Immature natural killer cell (primary cell): ENCODE measurements at regions not wholly inside any gene's neighbourhood (a gene's known extent, or its start where the extent isn't known, plus 50 kb on each side); places are given as distances from the start of the nearest gene placed in this dataset.
"Not testable (repeated sequence)": the region's sequence is repeated elsewhere in the genome, so short reads cannot be mapped to it uniquely, and the experiment has no call there.

Source experiments
- DNase-seq, 3 donors: peaks; one replicate each; pipeline ENCODE4 v3.0.0; 2022; ENCODE audit warnings: mixed read lengths in 1 of 3
- H3K27ac Mint-ChIP-seq, 6 donors: one replicate each; pipeline ENCODE4 v1.8.0; 2020; ENCODE audit warnings: mixed read lengths in 6 of 6, mild to moderate bottlenecking in 5 of 6, inconsistent platforms in 4 of 6, moderate library complexity in 3 of 6
- H3K27me3 Mint-ChIP-seq, 3 donors: one replicate each; pipeline ENCODE4 v1.8.0; 2020 to 2021; ENCODE audit warnings: low read depth in 3 of 3, mild to moderate bottlenecking in 3 of 3, mixed read lengths in 3 of 3, moderate library complexity in 3 of 3, inconsistent platforms in 1 of 3
- H3K36me3 Mint-ChIP-seq, 3 donors: one replicate each; pipeline ENCODE4 v1.8.0; 2020; ENCODE audit warnings: mixed read lengths in 3 of 3, inconsistent platforms in 2 of 3, mild to moderate bottlenecking in 2 of 3
- H3K4me1 Mint-ChIP-seq, 2 donors: one replicate each; pipeline ENCODE4 v1.8.0; 2020; ENCODE audit warnings: inconsistent platforms in 2 of 2, mild to moderate bottlenecking in 2 of 2, mixed read lengths in 2 of 2, moderate library complexity in 1 of 2
- H3K4me3 Mint-ChIP-seq, 5 donors: one replicate each; pipeline ENCODE4 v1.8.0; 2020; ENCODE audit warnings: mild to moderate bottlenecking in 5 of 5, mixed read lengths in 5 of 5, inconsistent platforms in 3 of 5, moderate library complexity in 3 of 5
- H3K9me3 Mint-ChIP-seq, 6 donors: one replicate each; pipeline ENCODE4 v1.8.0; 2020; ENCODE audit warnings: mild to moderate bottlenecking in 6 of 6, mixed read lengths in 6 of 6, inconsistent platforms in 4 of 6, moderate library complexity in 3 of 6

DNA sequence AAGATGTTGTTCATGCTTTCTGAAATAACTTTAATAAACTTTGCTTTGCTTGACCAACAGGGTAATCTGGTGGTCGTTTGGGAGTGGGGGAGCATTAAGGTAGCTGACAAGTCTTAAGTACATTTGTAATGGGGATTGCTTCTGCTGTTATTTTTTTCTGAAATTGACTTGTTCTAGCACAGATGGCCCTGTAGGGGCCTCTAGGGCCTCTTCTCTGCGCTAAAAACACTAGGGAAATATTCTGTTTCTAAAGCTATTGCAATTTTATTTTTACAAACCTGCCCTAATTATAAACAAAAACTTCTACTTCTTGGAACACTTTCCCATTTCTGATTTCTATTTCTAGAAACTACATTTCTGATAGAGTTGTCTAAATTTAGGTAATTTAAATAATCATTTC, 191.3 kb upstream of the KCNJ3 start:
- Mint-ChIP-seq H3K36me3 (no peaks in the 10 kb centered on the region), H3K27ac (no peak overlapping the region), H3K4me1 (no peaks in the 10 kb centered on the region), H3K27me3 (no peaks in the 10 kb centered on the region), H3K4me3 (no peak overlapping the region), H3K9me3 (peaks cover 7 to 29% (median 16%) of the 10 kb centered on the region in 6 donors)
- DNase-seq: no peak

DNA sequence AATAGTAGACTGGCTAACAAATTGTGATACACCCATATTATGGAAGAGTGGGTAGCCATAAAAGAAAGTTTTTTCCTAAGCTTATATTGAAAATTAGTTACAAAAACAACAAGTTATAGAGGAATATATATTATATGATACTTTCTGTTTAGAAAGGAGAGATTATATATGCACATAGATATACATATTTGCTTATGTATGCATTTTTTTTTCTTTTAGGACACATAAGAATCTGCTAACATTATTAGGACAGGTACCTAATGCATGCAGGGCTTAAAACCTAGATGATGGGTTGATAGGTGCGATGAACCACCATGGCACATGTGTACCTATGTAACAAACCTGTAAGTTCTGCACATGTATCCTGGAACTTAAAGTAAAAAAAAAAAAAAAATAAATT, 179.6 kb upstream of the KCNJ3 start:
- Mint-ChIP-seq H3K9me3 (peaks cover 5 to 27% (median 14%) of the 10 kb centered on the region in 6 donors), H3K27ac (no peak overlapping the region), H3K27me3 (no peaks in the 10 kb centered on the region), H3K4me3 (no peak overlapping the region), H3K36me3 (peaks cover 0 to 3% (median 0%) of the 10 kb centered on the region in 3 donors), H3K4me1 (no peaks in the 10 kb centered on the region)
- DNase-seq: no peak

DNA sequence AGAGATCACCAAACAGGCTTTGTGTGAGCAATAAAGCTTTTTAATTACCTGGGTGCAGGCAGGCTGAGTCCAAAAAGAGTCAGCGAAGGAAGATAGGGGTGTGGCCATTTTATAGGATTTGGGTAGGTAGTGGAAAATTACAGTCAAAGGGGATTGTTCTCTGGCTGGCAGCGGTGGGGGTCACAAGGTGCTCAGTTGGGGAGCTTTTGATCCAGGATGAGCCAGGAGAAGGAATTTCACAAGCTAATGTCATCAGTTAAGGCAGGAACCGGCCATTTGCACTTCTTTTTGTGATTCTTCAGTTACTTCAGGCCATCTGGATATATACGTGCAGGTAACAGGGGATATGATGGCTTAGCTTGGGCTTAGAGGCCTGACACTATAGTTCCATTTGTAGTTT, 177.5 kb upstream of the KCNJ3 start:
- not testable (repeated sequence) for H3K27ac Mint-ChIP-seq, H3K36me3 Mint-ChIP-seq, DNase-seq, H3K4me1 Mint-ChIP-seq, H3K27me3 Mint-ChIP-seq, H3K4me3 Mint-ChIP-seq
- H3K9me3 Mint-ChIP-seq: peaks cover 9 to 44% (median 19%) of the 10 kb centered on the region in 6 donors

DNA sequence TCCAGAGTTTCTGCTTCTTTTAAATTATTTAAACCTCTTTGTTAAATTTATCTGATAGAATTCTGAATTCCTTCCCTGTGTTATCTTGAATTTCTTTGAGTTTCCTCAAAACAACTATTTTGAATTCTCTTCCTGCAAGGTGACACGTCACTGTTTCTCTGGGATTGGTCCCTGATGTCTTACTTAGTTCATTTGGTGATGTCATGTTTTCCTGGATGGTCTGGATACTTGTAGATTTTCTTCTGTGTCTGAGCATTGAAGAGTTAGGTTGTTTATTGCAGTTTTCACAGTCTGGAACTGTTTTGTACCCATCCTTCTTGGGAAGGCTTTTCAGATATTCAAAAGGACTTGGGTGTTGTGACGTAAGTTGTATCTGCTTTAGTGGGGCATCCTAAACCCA, 172.3 kb upstream of the KCNJ3 start:
- Mint-ChIP-seq H3K9me3 (peaks cover 8 to 42% (median 19%) of the 10 kb centered on the region in 6 donors), H3K36me3 (peaks cover 0 to 4% (median 0%) of the 10 kb centered on the region in 3 donors), H3K27ac (no peak overlapping the region), H3K4me1 (no peaks in the 10 kb centered on the region), H3K27me3 (peaks cover 0 to 4% (median 0%) of the 10 kb centered on the region in 3 donors), H3K4me3 (no peak overlapping the region)
- DNase-seq: no peak

DNA sequence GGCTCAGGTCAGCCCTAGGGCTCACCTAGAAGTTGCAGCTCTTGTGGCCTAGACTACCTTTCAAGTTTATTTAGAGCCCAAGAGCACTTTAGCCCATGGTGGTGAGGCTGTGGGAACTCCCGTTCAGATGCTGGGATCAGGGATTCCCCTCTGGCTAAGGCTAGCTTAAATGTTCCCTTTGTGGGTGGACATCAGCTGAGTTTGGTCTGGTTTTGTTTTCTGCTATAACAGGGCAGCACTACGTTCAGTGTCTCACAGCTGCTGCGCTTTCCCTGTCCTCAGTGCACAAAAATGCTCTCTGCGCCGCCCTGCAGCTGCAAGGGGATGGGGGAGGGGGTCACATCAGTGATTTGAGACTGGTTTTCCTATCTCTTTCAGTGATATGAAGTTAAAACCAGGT, 170.5 kb upstream of the KCNJ3 start:
- H3K27ac Mint-ChIP-seq: no peak overlapping the region

DNA sequence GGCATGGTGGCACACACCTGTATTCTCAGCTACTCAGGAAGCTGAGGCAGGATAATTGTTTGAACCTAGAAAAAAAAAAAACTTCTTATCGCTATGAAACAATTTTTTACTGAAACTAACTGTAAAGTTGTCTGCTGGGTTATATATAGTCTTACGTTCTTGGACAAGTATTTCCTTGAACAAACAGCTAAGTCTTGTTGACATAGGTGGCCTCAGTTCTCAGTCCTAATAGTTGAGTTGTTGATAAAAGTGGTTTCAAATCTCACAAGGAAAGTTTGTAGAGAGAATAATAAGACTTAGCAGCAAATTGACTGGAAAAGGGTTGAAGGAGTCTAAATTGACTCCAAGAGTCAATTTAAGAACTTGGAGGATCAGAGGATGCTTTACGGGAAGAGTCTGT, 166.5 kb upstream of the KCNJ3 start:
- Mint-ChIP-seq H3K4me1 (no peaks in the 10 kb centered on the region), H3K36me3 (peaks cover 0 to 6% (median 0%) of the 10 kb centered on the region in 3 donors), H3K27ac (no peak overlapping the region), H3K4me3 (no peak overlapping the region), H3K9me3 (peaks cover 7 to 39% (median 24%) of the 10 kb centered on the region in 6 donors), H3K27me3 (peaks cover 0 to 2% (median 1%) of the 10 kb centered on the region in 3 donors)
- no peak for DNase-seq

More for the DNA sequence above, 170.5 kb upstream of the KCNJ3 start:
- Mint-ChIP-seq H3K36me3 (peaks cover 0 to 4% (median 0%) of the 10 kb centered on the region in 3 donors), H3K9me3 (peaks cover 11 to 46% (median 20%) of the 10 kb centered on the region in 6 donors), H3K4me3 (no peak overlapping the region), H3K4me1 (no peaks in the 10 kb centered on the region), H3K27me3 (peaks cover 0 to 4% (median 0%) of the 10 kb centered on the region in 3 donors)
- DNase-seq: no peak

DNA sequence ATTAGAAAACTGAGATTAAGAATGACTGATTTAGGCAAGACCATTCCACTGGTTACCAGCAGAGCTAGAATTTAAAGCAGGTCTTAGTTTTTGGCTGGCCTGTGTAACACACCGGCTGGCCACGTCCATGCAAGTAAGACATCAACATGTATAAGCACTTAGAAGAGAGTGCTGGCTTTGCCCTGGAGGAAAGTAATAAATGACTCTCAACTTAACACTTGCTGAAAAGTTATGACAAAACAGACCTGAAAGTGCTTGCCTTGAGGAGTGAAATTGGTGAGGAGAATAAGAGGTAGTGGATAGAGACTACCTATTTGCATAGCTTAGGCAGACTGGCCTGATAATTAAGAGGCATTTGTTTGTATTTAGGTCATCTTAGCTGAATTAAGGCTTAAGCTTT, 165.7 kb upstream of the KCNJ3 start:
- Mint-ChIP-seq H3K36me3 (peaks cover 0 to 6% (median 0%) of the 10 kb centered on the region in 3 donors), H3K4me3 (no peak overlapping the region), H3K4me1 (no peaks in the 10 kb centered on the region), H3K27ac (no peak overlapping the region), H3K9me3 (peaks cover 7 to 39% (median 23%) of the 10 kb centered on the region in 6 donors), H3K27me3 (peaks cover 0 to 2% (median 1%) of the 10 kb centered on the region in 3 donors)
- no peak for DNase-seq

DNA sequence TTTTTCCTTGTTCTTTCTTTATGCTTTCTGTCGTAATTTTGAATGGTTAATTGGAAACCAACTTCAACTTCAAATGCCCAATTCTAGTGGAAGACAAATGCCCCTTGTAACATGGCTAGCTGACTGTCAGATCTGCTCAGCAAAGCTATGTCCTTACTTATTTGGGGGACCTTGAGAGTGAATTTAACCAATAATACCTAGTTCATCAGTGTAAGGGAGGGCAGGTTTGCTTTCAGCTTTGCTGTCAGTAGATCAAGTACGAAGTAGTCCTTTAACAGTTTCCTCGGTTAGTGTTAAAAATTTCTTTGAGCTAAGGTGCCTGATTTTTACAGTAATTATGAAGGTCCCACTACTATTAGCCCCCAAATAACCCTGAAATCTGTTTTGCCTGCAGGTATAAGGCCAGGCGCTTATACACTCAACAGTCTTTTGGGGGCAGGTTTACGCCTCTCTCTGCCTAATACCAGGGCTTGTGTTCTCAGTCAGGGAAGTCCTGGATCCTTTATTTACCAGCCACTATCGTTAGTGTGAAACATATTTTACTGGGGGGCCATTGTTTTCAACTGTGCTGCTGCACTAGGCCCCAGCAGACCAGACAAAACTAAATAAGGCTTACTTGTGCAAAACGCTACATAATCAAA, 165.1 kb upstream of the KCNJ3 start:
- no peaks in the 10 kb centered on the region for H3K4me1 Mint-ChIP-seq
- peaks cover 7 to 40% (median 23%) of the 10 kb centered on the region in 6 donors for H3K9me3 Mint-ChIP-seq
- H3K36me3 Mint-ChIP-seq: peaks cover 0 to 6% (median 0%) of the 10 kb centered on the region in 3 donors
- H3K27me3 Mint-ChIP-seq: peaks cover 0 to 2% (median 1%) of the 10 kb centered on the region in 3 donors
- no peak overlapping the region for H3K4me3 Mint-ChIP-seq
- no peak for DNase-seq
- H3K27ac Mint-ChIP-seq: no peak overlapping the region

DNA sequence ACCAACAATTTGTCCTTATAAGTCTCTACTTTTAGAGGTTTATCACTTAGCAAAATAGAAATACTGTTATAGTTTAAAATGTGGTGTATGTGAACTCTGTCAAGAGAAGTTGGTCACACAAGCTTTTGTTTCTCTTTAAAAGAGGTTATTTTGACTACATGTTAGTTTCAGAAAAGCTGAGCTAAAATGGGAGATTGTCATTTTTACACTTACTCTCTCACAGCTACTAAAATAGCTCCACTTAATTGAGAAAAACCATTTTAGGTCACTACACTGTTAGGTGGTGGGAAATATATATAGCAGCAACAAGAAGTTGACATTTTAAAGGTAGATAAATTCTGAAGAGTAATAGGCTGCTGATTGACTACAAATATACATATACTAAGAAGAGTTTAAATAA, 161.5 kb upstream of the KCNJ3 start:
- no peak for DNase-seq
- Mint-ChIP-seq H3K27ac (no peak overlapping the region), H3K9me3 (peaks cover 7 to 48% (median 26%) of the 10 kb centered on the region in 6 donors), H3K4me1 (no peaks in the 10 kb centered on the region), H3K4me3 (no peak overlapping the region), H3K36me3 (peaks cover 0 to 6% (median 0%) of the 10 kb centered on the region in 3 donors), H3K27me3 (peaks cover 0 to 2% (median 1%) of the 10 kb centered on the region in 3 donors)

DNA sequence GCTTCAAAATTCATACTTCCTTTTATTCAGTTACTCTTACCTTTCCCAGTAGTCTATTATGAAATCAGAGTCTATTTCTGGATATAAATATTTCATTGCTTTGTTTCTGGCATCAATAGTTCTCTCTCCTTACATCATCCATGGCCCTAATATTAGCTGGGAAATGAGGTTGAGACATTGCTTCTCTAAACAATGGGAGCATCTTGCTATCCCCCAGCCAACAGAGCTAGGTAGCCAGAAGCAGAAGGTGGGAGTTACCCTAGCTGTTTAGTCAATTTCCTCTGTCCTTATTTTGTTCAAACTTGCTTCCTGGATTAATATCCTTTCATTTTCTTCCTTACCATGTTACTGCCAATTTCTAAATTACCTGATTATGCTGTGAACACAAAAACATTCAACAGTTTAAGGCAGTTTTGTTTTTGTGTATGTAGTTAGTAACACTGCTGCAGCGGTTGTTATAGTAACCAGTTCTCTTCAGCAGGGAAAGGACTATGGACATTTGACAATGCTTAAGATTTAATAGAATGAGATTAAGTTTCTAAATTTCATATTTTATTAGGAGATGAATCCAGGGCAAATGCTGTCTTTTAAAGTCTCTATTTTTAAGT, 160.5 kb upstream of the KCNJ3 start:
- no peak overlapping the region for H3K4me3 Mint-ChIP-seq
- H3K27ac Mint-ChIP-seq: no peak overlapping the region
- H3K36me3 Mint-ChIP-seq: peaks cover 0 to 6% (median 0%) of the 10 kb centered on the region in 3 donors
- no peaks in the 10 kb centered on the region for H3K4me1 Mint-ChIP-seq
- H3K27me3 Mint-ChIP-seq: peaks cover 1 to 2% (median 2%) of the 10 kb centered on the region in 3 donors
- no peak for DNase-seq
- peaks cover 4 to 43% (median 21%) of the 10 kb centered on the region in 6 donors for H3K9me3 Mint-ChIP-seq

DNA sequence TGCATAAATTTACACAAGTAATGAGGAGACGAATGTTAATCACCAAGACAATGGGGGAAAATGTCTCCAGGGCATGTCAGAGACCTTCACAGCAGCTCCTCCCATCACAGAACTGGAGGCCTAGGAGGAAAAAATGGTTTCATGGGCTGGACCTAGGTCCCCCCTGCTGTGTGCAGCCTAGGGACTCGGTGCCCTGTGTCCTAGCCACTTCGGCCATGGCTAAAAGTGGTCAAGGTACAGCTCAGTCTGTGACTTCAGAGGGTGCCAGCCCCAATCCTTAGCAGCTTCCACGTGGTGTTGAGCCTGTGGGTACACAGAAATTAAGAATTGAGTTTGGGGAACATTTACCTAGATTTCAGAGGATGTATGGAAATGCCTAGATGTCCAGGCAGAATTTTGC, 152.2 kb upstream of the KCNJ3 start:
- no peaks in the 10 kb centered on the region for H3K4me1 Mint-ChIP-seq

DNA sequence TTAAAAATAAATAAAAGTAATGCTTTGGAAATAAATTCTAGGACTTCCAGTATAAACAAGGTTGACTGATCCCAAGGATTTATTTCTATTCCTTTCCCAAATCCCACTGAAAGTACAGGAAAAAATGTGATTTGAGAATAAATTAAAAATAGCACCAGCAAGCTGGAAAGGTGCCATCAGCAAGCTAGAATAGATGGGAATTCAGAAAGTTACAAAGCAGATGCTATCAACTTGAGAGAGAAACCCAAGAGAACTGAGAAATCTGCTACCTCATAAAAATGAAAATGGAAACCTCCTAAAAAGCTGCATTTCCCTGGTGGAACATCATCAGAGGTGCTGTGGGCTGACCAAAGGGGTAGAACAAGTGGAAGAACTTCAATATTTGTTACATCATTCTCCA, 148.6 kb upstream of the KCNJ3 start:
- peaks cover 11 to 55% (median 19%) of the 10 kb centered on the region in 6 donors for H3K9me3 Mint-ChIP-seq
- H3K27me3 Mint-ChIP-seq: no peaks in the 10 kb centered on the region
- no peak for DNase-seq
- H3K4me3 Mint-ChIP-seq: no peak overlapping the region
- H3K36me3 Mint-ChIP-seq: no peaks in the 10 kb centered on the region
- no peak overlapping the region for H3K27ac Mint-ChIP-seq
- no peaks in the 10 kb centered on the region for H3K4me1 Mint-ChIP-seq

More for the DNA sequence above, 152.2 kb upstream of the KCNJ3 start:
- H3K4me3 Mint-ChIP-seq: no peak overlapping the region
- H3K27ac Mint-ChIP-seq: no peak overlapping the region
- H3K36me3 Mint-ChIP-seq: peaks cover 0 to 3% (median 0%) of the 10 kb centered on the region in 3 donors
- DNase-seq: no peak
- H3K27me3 Mint-ChIP-seq: peaks cover 0 to 2% (median 1%) of the 10 kb centered on the region in 3 donors
- H3K9me3 Mint-ChIP-seq: peaks cover 8 to 62% (median 21%) of the 10 kb centered on the region in 6 donors

DNA sequence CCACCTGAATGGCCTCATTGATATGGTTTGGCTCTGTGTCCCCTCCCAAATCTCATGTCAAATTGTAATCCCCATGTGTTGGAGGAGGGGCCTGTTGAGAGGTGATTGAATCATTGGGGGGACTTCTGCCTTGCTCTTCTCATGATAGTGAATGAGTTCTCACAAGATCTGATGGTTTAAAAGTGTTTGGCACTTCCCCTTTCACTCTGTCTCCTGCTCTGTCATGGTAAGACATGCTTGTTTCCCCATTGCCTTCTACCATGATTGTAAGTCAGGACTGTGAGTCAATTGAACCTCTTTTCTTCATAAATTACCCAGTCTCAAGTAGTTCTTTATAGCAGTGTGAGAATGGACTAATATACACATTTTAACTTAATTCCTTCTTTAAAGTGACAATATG, 146.8 kb upstream of the KCNJ3 start:
- H3K9me3 Mint-ChIP-seq: peaks cover 7 to 43% (median 14%) of the 10 kb centered on the region in 6 donors
- H3K27ac Mint-ChIP-seq: no peak overlapping the region
- no peaks in the 10 kb centered on the region for H3K27me3 Mint-ChIP-seq
- no peak overlapping the region for H3K4me3 Mint-ChIP-seq
- H3K4me1 Mint-ChIP-seq: no peaks in the 10 kb centered on the region
- DNase-seq: no peak
- H3K36me3 Mint-ChIP-seq: no peaks in the 10 kb centered on the region

DNA sequence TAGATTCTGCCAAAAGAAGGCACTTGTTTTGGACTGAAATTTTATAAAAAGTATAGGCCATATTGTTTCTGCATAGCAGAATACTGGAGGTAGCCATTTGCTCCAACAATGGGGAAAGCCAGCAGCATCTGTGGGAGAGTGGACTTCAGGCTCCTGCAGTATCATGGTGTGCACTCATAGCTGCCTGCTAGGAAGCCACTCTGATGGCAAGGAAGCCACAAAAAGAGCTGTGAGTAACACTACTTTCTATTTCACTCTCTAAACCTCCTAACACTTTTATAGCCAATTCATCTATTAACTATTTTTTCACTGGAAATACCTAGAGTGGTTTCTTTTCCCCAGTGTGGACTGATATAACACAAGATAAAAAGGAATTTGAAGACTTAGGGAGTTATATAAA, 144.4 kb upstream of the KCNJ3 start:
- no peak overlapping the region for H3K27ac Mint-ChIP-seq

More for the DNA sequence above, 144.4 kb upstream of the KCNJ3 start:
- Mint-ChIP-seq H3K9me3 (peaks cover 4 to 38% (median 6%) of the 10 kb centered on the region in 6 donors), H3K4me3 (no peak overlapping the region), H3K36me3 (no peaks in the 10 kb centered on the region), H3K27me3 (peaks cover 0 to 2% (median 0%) of the 10 kb centered on the region in 3 donors), H3K4me1 (no peaks in the 10 kb centered on the region)
- no peak for DNase-seq
